Activated CD4-positive, alpha-beta T cell treated with anti-CD3 and anti-CD28 coated beads for 48 hours (primary cell): ENCODE measurements at regions not wholly inside any gene's neighbourhood (a gene's known extent, or its start where the extent isn't known, plus 50 kb on each side); places are given as distances from the start of the nearest gene placed in this dataset.

Experiments
- DNase-seq: peaks from one replicate; pipeline ENCODE4 v3.0.0-alpha.2; 2020

GRCh38 chr1:229069176-229069575, 201.7 kb upstream of the RAB4A start:
- DNase-seq, result no peak

DNA sequence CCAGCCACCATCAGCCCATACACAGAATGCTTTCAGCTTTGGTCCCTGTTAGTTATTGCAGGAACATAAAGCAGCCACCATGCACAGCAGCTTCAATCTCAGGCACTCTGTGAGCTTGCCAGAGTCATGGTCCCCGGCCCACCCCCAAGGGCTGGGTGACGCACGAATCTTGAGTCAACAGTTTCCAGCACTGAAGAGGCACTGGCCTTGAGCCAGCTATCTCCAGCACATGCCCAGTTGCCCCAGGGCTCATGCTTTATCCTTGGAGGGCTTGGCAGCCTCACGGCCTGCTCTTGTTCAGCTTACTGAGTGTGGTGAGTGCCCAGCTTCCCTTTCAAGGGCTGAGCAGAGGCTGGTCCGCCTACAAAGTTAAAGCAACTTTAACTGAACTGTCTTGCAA, 200.7 kb upstream of the RAB4A start:
- no peak for DNase-seq

DNA sequence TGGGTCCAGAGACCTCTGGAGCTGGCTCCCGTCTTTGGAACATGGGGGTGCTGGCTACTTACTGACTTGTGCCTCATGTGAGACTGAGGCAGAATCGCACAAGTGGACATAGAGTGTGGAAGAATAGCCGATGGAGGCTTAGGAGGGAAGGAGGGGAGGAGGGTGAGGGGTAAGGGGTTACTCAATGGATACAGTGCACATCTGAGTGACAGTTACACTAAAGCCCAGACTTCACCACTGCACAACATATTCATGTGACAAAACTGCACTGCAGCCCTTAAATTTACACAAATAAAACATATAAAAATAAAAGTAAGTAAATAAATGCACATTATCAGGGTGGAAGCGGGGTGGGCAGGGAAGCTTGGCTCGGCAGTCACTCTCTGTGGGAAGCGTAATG, 197.7 kb upstream of the RAB4A start:
- no peak for DNase-seq

GRCh38 chr1:229075217-229075616, 195.7 kb upstream of the RAB4A start:
- DNase-seq, result no peak

- no peak for DNase-seq
Observed at GRCh38 chr1:229075716-229076115, 195.2 kb upstream of the RAB4A start.

GRCh38 chr1:229076195-229076594, 194.7 kb upstream of the RAB4A start:
- DNase-seq, result no peak

GRCh38 chr1:229079016-229079595, 191.8 kb upstream of the RAB4A start:
- DNase-seq, result no peak

DNA sequence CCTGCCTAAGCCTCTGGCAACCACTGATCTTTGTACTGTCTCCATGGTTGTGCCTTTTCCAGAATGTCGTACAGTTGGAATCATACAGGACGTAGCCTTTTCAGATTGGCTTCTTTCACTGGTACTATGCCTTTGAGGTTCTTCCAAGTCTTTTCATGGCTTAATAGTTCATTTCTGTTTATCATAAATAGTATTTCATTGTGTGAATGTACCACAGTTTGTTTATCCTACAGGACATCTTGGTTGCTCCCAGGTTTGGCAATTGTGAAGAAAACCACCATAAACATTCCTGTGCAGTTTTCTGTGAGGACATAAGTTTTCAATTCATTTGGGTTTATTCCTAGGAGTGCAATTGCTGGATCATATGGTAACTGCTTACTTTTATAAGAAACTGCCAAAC, 190.6 kb upstream of the RAB4A start:
- no peak for DNase-seq

DNA sequence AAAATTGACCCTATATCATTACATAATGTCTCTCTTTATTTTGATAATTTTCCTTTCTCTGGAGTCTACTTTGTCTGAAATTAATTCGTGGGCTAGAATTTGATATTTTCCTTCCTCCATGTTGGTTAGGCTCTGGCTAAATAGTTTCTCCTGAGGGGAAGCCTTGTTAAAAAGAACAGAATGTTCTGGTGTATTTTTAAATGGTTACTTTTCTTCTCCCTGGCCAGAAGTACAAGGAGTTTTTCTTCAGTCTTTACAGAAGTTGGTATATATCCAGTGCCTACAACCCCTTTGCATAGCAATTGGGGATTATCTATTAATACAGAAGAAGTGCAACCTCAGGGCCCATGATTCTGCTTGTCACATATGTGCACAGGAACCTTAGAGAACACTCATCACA, 185.6 kb upstream of the RAB4A start:
- no peak for DNase-seq

- no peak for DNase-seq
Observed at GRCh38 chr1:229086091-229086490, 184.8 kb upstream of the RAB4A start.

DNA sequence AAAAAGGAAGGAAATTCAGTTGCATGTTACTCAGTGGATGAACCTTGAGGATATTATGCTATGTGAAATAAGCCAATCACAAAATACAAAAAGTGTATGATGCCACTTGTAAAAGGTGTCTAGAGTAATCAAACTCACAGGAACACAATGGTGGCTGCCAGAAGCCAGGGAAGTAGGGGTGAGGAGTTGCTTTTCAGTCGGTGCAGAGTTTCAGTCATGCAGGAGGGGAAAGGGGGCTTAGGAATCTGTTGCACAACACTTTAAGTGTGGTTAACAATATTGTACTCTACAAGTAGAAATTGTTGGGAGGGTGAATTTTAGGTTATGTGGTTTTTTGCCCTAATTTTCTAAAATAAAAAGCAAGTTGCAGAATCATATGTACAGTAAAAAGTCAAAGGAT, 184.2 kb upstream of the RAB4A start:
- no peak for DNase-seq

DNA sequence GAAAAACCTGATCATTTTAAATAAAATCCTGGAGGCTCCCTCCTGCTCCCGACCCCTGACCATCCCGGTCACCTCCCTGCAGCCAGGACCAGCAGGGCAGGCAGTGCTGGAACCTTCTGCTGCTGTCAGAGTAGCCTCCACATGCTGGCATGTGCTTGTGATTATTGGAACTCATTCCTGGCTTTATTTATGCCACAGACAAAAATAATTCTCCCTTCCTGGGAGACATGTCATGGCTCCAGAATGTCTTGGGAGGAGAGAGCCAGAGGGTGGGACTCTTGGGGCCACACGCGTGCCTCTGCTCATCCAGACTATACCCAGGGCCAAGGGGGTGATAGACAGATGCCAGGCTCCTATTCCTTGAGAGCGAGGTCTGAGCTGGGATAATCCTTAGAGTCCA, 183.6 kb upstream of the RAB4A start:
- no peak for DNase-seq

GRCh38 chr1:229087906-229088305, 183.0 kb upstream of the RAB4A start:
- no peak for DNase-seq

GRCh38 chr1:229088711-229089110, 182.2 kb upstream of the RAB4A start:
- DNase-seq, result no peak

DNA sequence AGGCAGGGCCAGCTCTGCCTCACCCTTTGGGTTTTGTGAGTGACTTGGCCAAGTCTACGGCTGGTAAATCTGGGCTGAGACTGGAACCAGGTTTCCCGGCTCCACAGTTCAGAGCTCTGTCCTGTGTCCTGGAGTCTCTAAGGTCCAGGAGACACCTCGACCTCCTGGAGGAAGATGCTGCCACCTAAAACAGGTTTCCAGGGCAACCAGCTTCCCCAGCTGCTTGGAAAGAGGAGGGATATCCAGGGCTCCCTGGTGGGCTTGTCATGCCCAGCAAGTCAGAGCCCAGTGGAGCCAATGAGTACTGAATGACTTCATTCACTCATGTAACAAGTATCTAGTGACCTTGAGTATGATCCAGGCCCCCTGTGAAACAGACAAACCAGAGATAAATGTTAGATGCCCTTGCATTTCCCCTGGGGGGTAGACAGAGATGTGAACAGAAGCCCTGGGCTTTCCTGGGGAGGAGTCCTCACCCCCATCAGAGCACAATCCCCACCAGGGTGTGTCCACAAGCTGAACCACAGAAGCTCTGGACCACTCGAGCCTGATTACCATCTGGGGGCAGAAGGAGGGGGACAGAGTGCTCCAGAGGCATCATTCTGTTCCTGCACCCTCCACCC, 181.2 kb upstream of the RAB4A start:
- no peak for DNase-seq

- no peak for DNase-seq
Observed at GRCh38 chr1:229091721-229092136, 179.2 kb upstream of the RAB4A start.

- DNase-seq, result no peak
Observed at GRCh38 chr1:229092377-229093237, 178.3 kb upstream of the RAB4A start.

DNA sequence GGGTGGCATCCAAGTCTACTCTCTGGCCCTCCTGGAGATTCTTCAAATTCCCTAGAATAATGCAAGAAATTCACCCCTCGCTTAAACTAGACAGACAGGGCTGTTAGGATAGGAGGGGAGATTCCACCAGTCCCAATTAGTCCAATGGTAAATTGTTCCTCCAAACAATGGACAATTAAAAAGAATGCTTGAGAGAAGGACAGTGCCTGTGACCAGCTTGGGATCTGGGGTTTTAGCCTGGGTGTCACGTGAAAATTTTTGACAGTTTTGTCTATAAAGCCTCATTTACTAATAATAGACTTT, 177.7 kb upstream of the RAB4A start:
- DNase-seq, result no peak

DNA sequence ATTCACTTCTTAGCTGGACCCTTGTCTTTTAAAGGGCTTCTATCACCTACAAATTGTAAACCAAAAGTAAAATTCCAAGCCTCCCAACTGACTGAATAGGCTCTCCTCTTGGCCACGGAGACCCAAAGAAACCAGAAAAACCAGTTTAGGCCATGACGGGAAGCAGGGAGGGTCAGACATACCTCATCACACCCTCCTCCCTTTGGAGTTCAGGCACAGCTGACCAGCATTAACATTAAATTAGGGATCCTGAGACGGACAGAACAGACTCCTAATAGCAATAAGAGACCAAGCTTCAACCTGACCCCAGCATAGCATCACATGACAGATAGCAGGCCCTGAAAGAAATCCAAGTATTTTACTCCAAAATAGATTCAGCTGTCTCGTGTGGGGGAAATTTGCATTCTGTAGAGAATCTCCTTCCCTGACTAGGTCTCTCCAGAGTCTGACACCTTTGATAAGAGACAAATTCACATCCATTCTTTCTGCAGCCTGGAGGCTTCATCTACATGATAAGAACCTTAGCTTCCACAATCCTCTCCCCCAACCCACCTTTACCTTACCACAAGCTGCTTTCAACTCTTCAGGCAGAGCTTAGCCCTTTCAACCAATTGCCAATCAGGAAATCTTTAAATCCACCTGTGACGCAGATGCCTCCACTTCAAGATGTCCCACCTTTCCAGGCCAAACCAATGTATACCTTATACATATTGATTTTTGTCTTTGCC, 177.1 kb upstream of the RAB4A start:
- DNase-seq, result no peak

- DNase-seq, result no peak
Observed at GRCh38 chr1:229094476-229095311, 176.2 kb upstream of the RAB4A start.

- no peak for DNase-seq
Observed at GRCh38 chr1:229095325-229095724, 175.6 kb upstream of the RAB4A start.

- DNase-seq, result no peak
Observed at GRCh38 chr1:229097356-229097755, 173.6 kb upstream of the RAB4A start.

- no peak for DNase-seq
Observed at GRCh38 chr1:229098361-229098760, 172.6 kb upstream of the RAB4A start.
